ENCODE measurements at regions not wholly inside any gene's neighbourhood (a gene's known extent, or its start where the extent isn't known, plus 50 kb on each side); places are given as distances from the start of the nearest gene placed in this dataset.

- TF ChIP-seq POLR2A (IDR thresholded peaks at IDR 0.05), result no peak
- TF ChIP-seq, protein P1, sequence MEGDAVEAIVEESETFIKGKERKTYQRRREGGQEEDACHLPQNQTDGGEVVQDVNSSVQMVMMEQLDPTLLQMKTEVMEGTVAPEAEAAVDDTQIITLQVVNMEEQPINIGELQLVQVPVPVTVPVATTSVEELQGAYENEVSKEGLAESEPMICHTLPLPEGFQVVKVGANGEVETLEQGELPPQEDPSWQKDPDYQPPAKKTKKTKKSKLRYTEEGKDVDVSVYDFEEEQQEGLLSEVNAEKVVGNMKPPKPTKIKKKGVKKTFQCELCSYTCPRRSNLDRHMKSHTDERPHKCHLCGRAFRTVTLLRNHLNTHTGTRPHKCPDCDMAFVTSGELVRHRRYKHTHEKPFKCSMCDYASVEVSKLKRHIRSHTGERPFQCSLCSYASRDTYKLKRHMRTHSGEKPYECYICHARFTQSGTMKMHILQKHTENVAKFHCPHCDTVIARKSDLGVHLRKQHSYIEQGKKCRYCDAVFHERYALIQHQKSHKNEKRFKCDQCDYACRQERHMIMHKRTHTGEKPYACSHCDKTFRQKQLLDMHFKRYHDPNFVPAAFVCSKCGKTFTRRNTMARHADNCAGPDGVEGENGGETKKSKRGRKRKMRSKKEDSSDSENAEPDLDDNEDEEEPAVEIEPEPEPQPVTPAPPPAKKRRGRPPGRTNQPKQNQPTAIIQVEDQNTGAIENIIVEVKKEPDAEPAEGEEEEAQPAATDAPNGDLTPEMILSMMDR (IDR thresholded peaks at IDR 0.05), result no peak
Observed at GRCh38 chr5:1706021-1706420, 93.6 kb downstream of the MRPL36 start.
